ENCODE measurements at regions not wholly inside any gene's neighbourhood (a gene's known extent, or its start where the extent isn't known, plus 50 kb on each side); places are given as distances from the start of the nearest gene placed in this dataset.

GRCh38 chr5:175347027-175347426, 97.0 kb downstream of the DRD1 start:
- TF ChIP-seq CTCF (conservative IDR thresholded peaks at IDR 0.05; ENCODE audit: low read depth, low read length) (no peak), EZH2phosphoT487 (IDR thresholded peaks at IDR 0.05; ENCODE audit: borderline replicate concordance, low read length) (no peak), EZH2 (IDR thresholded peaks at IDR 0.05; ENCODE audit: low read length, unreplicated experiment) (no peak)
